ENCODE measurements at regions not wholly inside any gene's neighbourhood (a gene's known extent, or its start where the extent isn't known, plus 50 kb on each side); places are given as distances from the start of the nearest gene placed in this dataset.

DNA sequence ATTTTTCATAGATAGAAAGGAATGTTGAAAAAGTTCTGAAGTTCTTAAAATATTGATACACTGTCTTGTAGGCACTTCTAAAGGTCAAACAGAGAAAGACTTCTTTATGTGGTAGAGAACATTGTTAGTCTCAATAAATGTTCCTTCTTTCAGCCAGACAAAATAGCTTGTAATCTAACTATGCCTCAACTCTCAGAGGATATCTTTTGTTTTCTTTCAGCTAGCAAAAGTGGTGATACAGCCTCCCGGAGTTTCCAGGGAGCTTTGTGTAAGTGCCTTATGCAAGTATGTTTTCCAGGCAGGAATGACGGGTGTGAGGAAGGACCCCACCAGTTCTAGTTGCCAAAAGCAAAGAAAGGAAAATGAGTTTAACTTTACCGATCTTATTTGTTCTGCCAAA is 452.1 kb upstream of the ST6GAL2 start:
- no peaks in the 10 kb centered on the region for H3K36me3 ChIP-seq (ENCODE audit: control insufficient read depth, insufficient read depth, low read length)
- no peak overlapping the region for H3K9ac ChIP-seq (ENCODE audit: low read length)
- H3K9me3 ChIP-seq (ENCODE audit: control insufficient read depth, insufficient read depth, low read depth, low read length): peaks cover 7% of the 10 kb centered on the region; the same call in 1 of the 2 replicates
- no peak overlapping the region for H3K27ac ChIP-seq (ENCODE audit: low read depth, low read length)
- H3K4me1 ChIP-seq (ENCODE audit: control insufficient read depth, insufficient read depth, low read length): peaks cover 4% of the 10 kb centered on the region; the same call in 1 of the 2 replicates
- no peaks in the 10 kb centered on the region for H3K27me3 ChIP-seq (ENCODE audit: control insufficient read depth, insufficient read depth, low read length)
- no peak overlapping the region for H3K4me3 ChIP-seq (ENCODE audit: low read depth, low read length)

DNA sequence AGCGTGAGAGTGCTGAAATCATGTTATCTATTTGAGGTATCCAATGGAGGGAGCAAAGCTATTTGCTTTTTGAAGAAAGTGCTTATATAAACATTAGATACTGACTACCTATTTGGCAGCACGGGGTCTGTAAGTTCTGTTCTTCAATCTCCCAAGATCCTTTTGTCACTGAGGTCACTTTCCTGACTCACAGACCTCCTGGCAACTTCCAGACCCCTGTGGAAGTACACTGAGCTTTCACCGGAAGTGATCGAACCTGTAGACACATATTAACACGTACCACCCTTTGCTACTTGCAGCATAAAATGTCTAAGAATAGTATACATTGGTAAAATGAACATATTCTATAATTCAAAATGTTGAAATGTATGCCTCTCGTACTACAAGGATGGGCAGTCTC is 452.6 kb upstream of the ST6GAL2 start:
- Histone ChIP-seq H3K9ac (ENCODE audit: low read length) (no peak overlapping the region), H3K27ac (ENCODE audit: low read depth, low read length) (no peak overlapping the region), H3K9me3 (ENCODE audit: control insufficient read depth, insufficient read depth, low read depth, low read length) (peaks cover 7% of the 10 kb centered on the region; the same call in 1 of the 2 replicates), H3K4me3 (ENCODE audit: low read depth, low read length) (no peak overlapping the region), H3K36me3 (ENCODE audit: control insufficient read depth, insufficient read depth, low read length) (no peaks in the 10 kb centered on the region), H3K4me1 (ENCODE audit: control insufficient read depth, insufficient read depth, low read length) (peaks cover 4% of the 10 kb centered on the region; the same call in 1 of the 2 replicates), H3K27me3 (ENCODE audit: control insufficient read depth, insufficient read depth, low read length) (no peaks in the 10 kb centered on the region)

GRCh38 chr2:107340955-107341354 is 455.0 kb upstream of the ST6GAL2 start:
- H3K27ac ChIP-seq (ENCODE audit: low read depth, low read length): no peak overlapping the region
- H3K4me1 ChIP-seq (ENCODE audit: control insufficient read depth, insufficient read depth, low read length): peaks cover 4% of the 10 kb centered on the region; the same call in 1 of the 2 replicates
- H3K9me3 ChIP-seq (ENCODE audit: control insufficient read depth, insufficient read depth, low read depth, low read length): peaks cover 7% of the 10 kb centered on the region; the same call in 1 of the 2 replicates
- H3K27me3 ChIP-seq (ENCODE audit: control insufficient read depth, insufficient read depth, low read length): no peaks in the 10 kb centered on the region
- H3K9ac ChIP-seq (ENCODE audit: low read length): no peak overlapping the region
- no peaks in the 10 kb centered on the region for H3K36me3 ChIP-seq (ENCODE audit: control insufficient read depth, insufficient read depth, low read length)
- H3K4me3 ChIP-seq (ENCODE audit: low read depth, low read length): no peak overlapping the region

DNA sequence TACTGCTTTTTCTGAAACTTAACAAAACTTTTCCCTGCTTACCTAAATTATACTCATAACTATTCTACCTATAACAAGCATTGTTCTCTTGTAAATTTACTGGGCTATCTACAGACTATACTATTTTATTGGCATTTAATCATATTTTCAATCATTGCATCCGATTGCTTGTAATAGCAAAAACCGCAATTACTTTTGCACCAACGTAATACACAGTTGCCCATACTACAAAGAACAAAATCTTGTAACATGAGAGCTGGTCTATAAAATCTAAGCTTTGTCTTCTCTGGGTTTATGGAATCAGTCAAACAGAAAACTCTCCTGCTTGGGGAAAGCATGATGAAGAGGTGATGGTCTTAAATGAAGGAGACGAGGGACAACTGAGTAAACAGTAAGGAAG is 463.4 kb upstream of the ST6GAL2 start:
- no peak overlapping the region for H3K4me3 ChIP-seq (ENCODE audit: low read depth, low read length)
- no peak overlapping the region for H3K9ac ChIP-seq (ENCODE audit: low read length)
- H3K27me3 ChIP-seq (ENCODE audit: control insufficient read depth, insufficient read depth, low read length): no peaks in the 10 kb centered on the region
- H3K4me1 ChIP-seq (ENCODE audit: control insufficient read depth, insufficient read depth, low read length): no peaks in the 10 kb centered on the region
- 0 out of 2 replicates have a peak, but pooled peaks cover 2% of the 10 kb centered on the region for H3K9me3 ChIP-seq (ENCODE audit: control insufficient read depth, insufficient read depth, low read depth, low read length)
- H3K36me3 ChIP-seq (ENCODE audit: control insufficient read depth, insufficient read depth, low read length): no peaks in the 10 kb centered on the region
- H3K27ac ChIP-seq (ENCODE audit: low read depth, low read length): no peak overlapping the region

DNA sequence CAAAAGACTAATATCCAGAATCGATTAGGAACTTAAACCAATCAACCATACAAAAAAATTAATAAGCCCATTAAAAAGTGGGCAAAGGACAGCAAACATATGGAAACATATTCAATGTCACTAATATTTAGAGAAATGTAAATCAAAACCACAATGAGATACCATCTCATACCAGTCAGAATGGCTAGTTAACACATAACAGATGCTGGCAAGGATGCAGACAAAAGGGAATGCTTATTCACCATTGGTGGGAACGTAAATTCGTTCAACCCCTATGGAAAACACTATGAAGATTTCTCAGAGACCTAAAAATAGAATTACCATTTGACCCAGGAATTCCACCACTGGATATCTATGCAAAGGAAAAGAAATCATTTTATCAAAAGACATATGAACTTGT is 468.2 kb upstream of the ST6GAL2 start:
- Histone ChIP-seq H3K9me3 (ENCODE audit: control insufficient read depth, insufficient read depth, low read depth, low read length) (0 out of 2 replicates have a peak, but pooled peaks cover 2% of the 10 kb centered on the region), H3K27me3 (ENCODE audit: control insufficient read depth, insufficient read depth, low read length) (no peaks in the 10 kb centered on the region), H3K27ac (ENCODE audit: low read depth, low read length) (no peak overlapping the region), H3K4me3 (ENCODE audit: low read depth, low read length) (no peak overlapping the region), H3K9ac (ENCODE audit: low read length) (no peak overlapping the region), H3K4me1 (ENCODE audit: control insufficient read depth, insufficient read depth, low read length) (no peaks in the 10 kb centered on the region), H3K36me3 (ENCODE audit: control insufficient read depth, insufficient read depth, low read length) (no peaks in the 10 kb centered on the region)

- Histone ChIP-seq H3K27ac (ENCODE audit: low read depth, low read length) (no peak overlapping the region), H3K36me3 (ENCODE audit: control insufficient read depth, insufficient read depth, low read length) (no peaks in the 10 kb centered on the region), H3K9ac (ENCODE audit: low read length) (no peak overlapping the region), H3K27me3 (ENCODE audit: control insufficient read depth, insufficient read depth, low read length) (no peaks in the 10 kb centered on the region), H3K4me3 (ENCODE audit: low read depth, low read length) (no peak overlapping the region), H3K9me3 (ENCODE audit: control insufficient read depth, insufficient read depth, low read depth, low read length) (no peaks in the 10 kb centered on the region), H3K4me1 (ENCODE audit: control insufficient read depth, insufficient read depth, low read length) (no peaks in the 10 kb centered on the region)
These were observed 468.3 kb upstream of the RGPD4 start for GRCh38 chr2:107358362-107358761.

- no peaks in the 10 kb centered on the region for H3K4me1 ChIP-seq (ENCODE audit: control insufficient read depth, insufficient read depth, low read length)
- no peaks in the 10 kb centered on the region for H3K9me3 ChIP-seq (ENCODE audit: control insufficient read depth, insufficient read depth, low read depth, low read length)
- no peaks in the 10 kb centered on the region for H3K36me3 ChIP-seq (ENCODE audit: control insufficient read depth, insufficient read depth, low read length)
- H3K27me3 ChIP-seq (ENCODE audit: control insufficient read depth, insufficient read depth, low read length): no peaks in the 10 kb centered on the region
- no peak overlapping the region for H3K9ac ChIP-seq (ENCODE audit: low read length)
- no peak overlapping the region for H3K4me3 ChIP-seq (ENCODE audit: low read depth, low read length)
- H3K27ac ChIP-seq (ENCODE audit: low read depth, low read length): no peak overlapping the region
These were observed 467.7 kb upstream of the RGPD4 start for GRCh38 chr2:107359021-107359420.

DNA sequence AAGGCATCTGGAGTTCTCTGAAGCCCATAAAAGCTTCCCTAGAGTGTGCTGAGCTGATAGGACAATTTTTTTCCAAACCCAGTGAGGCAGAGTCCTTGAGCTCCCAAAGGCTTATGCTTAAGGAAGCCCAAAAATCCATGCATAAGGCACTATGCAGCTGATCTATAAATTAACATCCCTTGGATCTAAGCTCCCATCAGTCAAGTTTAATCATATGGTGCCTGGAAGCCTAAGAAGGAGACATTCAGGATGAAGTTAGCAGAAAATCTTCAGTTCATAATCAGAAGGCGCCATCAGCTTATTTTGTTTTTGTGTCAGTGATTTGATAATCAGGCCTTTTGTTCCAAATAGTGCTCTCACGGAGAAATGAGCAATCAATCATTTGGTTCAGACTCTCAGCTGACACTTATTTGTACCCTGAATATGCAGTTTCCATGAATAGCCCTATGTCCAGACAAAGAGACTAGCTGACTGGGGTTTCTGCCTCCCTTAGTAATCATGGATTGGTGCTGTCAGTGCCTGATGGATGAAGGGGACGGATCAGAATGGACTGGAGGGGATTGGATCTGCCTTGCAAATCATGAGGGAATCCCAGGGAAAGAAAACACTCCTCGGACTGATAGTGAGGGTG is 464.8 kb upstream of the RGPD4 start:
- no peaks in the 10 kb centered on the region for H3K9me3 ChIP-seq (ENCODE audit: control insufficient read depth, insufficient read depth, low read depth, low read length)
- H3K36me3 ChIP-seq (ENCODE audit: control insufficient read depth, insufficient read depth, low read length): no peaks in the 10 kb centered on the region
- H3K4me3 ChIP-seq (ENCODE audit: low read depth, low read length): no peak overlapping the region
- no peak overlapping the region for H3K27ac ChIP-seq (ENCODE audit: low read depth, low read length)
- no peak overlapping the region for H3K9ac ChIP-seq (ENCODE audit: low read length)
- no peaks in the 10 kb centered on the region for H3K27me3 ChIP-seq (ENCODE audit: control insufficient read depth, insufficient read depth, low read length)
- no peaks in the 10 kb centered on the region for H3K4me1 ChIP-seq (ENCODE audit: control insufficient read depth, insufficient read depth, low read length)

DNA sequence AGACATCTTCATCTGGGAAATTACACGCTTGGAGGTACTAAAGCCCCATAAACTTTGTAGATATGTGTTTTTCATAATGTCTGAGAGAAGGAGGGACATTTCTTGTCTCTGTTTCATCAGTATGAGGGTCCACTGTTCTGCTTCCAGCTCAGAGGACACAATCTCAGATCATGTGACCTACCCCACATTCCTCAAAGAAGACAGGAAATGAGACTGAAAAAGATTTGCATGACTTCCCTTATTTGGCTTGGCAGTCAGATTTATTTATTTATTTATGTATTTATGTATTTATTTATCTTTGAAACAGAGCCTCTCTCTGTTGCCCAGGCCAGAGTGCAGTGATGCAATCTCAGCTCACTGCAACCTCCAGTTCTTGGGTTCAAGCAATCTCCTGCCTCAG is 463.7 kb upstream of the RGPD4 start:
- Histone ChIP-seq H3K27ac (ENCODE audit: low read depth, low read length) (no peak overlapping the region), H3K9me3 (ENCODE audit: control insufficient read depth, insufficient read depth, low read depth, low read length) (no peaks in the 10 kb centered on the region), H3K4me1 (ENCODE audit: control insufficient read depth, insufficient read depth, low read length) (no peaks in the 10 kb centered on the region), H3K36me3 (ENCODE audit: control insufficient read depth, insufficient read depth, low read length) (no peaks in the 10 kb centered on the region), H3K27me3 (ENCODE audit: control insufficient read depth, insufficient read depth, low read length) (no peaks in the 10 kb centered on the region), H3K4me3 (ENCODE audit: low read depth, low read length) (no peak overlapping the region), H3K9ac (ENCODE audit: low read length) (no peak overlapping the region)

DNA sequence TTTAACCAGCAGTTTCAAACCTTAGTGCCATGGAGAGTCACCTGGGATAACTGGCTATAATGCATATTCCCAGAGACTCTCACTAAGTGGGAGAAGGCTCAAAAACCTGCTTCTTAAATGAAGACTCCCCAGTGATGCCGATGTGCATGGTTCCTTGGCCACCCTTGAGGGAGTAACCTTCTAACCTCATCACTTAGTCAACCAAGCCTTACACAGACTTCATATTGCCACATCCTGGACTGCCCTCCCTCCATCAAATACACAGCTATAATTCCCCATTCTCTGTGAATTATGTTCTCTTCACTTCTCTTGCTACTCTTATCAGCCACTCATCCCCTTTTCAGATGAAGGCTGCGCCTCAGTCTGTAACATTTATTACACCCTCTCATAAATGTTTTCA is 462.9 kb upstream of the RGPD4 start:
- Histone ChIP-seq H3K9ac (ENCODE audit: low read length) (no peak overlapping the region), H3K4me3 (ENCODE audit: low read depth, low read length) (no peak overlapping the region), H3K9me3 (ENCODE audit: control insufficient read depth, insufficient read depth, low read depth, low read length) (no peaks in the 10 kb centered on the region), H3K36me3 (ENCODE audit: control insufficient read depth, insufficient read depth, low read length) (no peaks in the 10 kb centered on the region), H3K27ac (ENCODE audit: low read depth, low read length) (no peak overlapping the region), H3K27me3 (ENCODE audit: control insufficient read depth, insufficient read depth, low read length) (no peaks in the 10 kb centered on the region), H3K4me1 (ENCODE audit: control insufficient read depth, insufficient read depth, low read length) (no peaks in the 10 kb centered on the region)

DNA sequence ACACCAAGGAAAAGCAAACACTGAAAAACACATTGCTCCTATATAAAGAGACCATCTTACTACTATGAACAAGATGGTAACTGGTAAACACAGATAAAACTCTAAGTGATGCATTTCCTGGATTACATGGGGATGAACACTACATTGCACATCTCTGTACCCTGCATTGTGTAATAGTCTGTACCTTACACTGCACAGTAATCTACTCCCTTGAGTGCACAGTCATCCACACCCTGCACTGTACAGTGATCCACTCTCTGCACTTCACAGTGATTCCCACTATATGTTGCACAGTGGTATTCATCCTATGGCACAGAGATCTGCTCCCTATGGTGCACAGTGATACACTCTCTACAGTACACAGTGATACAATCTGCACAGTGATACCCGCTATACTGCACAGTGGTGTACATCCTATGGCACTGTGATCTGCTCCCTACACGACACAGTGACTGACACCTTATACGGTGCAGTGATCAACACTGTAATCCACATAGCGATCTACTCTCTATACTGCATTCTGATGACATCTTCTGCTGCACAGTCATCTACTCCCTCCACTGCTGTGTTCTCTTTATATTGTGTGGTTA is 462.2 kb upstream of the RGPD4 start:
- no peak overlapping the region for H3K9ac ChIP-seq (ENCODE audit: low read length)
- no peak overlapping the region for H3K4me3 ChIP-seq (ENCODE audit: low read depth, low read length)
- no peaks in the 10 kb centered on the region for H3K36me3 ChIP-seq (ENCODE audit: control insufficient read depth, insufficient read depth, low read length)
- H3K27ac ChIP-seq (ENCODE audit: low read depth, low read length): no peak overlapping the region
- H3K4me1 ChIP-seq (ENCODE audit: control insufficient read depth, insufficient read depth, low read length): no peaks in the 10 kb centered on the region
- H3K27me3 ChIP-seq (ENCODE audit: control insufficient read depth, insufficient read depth, low read length): no peaks in the 10 kb centered on the region
- no peaks in the 10 kb centered on the region for H3K9me3 ChIP-seq (ENCODE audit: control insufficient read depth, insufficient read depth, low read depth, low read length)
